SU-DHL-6 (cell line): ENCODE measurements at regions not wholly inside any gene's neighbourhood (a gene's known extent, or its start where the extent isn't known, plus 50 kb on each side); places are given as distances from the start of the nearest gene placed in this dataset.

Experiments used
- EZH2phosphoT487 ChIP-seq: fragments of 200-600 bp; sonication (generic), shearing (Covaris generic); conservative IDR thresholded peaks from 2 replicates; pipeline ENCODE4 v1.6.1; 2018; ENCODE audit warnings: mild to moderate bottlenecking, antibody characterized with exemption, low read length, moderate library complexity, mixed read lengths
- TF ChIP-seq, protein P1 (sequence below): fragments of 200-600 bp; sonication (generic); IDR thresholded peaks from one replicate; pipeline ENCODE4 v1.5.1; 2017; ENCODE audit warnings: antibody characterized with exemption, mild to moderate bottlenecking, low read length, moderate library complexity; ENCODE audit not compliant: insufficient read depth, poor library complexity, severe bottlenecking

DNA sequence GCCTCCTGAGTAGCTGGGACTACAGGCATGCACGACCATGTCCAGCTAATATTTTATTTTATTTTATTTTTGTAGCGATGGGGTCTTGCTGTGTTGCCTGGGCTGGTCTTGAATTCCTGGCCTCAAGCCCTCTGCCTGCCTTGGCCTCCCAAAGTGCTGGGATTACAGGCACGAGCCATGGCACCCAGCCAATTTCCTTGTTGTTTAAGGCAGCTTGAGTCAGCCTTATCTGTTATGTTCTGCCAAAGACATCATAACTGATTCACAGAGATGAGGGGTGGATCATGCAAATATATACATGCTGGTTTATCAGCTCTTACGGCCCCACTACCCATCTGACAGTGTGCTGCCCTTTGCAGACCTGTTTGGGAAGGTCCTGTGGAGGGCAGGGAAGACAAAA is 826.7 kb downstream of the TYW1 start:
- TF ChIP-seq, protein P1, sequence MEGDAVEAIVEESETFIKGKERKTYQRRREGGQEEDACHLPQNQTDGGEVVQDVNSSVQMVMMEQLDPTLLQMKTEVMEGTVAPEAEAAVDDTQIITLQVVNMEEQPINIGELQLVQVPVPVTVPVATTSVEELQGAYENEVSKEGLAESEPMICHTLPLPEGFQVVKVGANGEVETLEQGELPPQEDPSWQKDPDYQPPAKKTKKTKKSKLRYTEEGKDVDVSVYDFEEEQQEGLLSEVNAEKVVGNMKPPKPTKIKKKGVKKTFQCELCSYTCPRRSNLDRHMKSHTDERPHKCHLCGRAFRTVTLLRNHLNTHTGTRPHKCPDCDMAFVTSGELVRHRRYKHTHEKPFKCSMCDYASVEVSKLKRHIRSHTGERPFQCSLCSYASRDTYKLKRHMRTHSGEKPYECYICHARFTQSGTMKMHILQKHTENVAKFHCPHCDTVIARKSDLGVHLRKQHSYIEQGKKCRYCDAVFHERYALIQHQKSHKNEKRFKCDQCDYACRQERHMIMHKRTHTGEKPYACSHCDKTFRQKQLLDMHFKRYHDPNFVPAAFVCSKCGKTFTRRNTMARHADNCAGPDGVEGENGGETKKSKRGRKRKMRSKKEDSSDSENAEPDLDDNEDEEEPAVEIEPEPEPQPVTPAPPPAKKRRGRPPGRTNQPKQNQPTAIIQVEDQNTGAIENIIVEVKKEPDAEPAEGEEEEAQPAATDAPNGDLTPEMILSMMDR = no peak
- no peak for TF ChIP-seq EZH2phosphoT487
